Activated B cell treated with CpG ODN at 0.5 μM for 24 hours (primary cell): ENCODE measurements at regions not wholly inside any gene's neighbourhood (a gene's known extent, or its start where the extent isn't known, plus 50 kb on each side); places are given as distances from the start of the nearest gene placed in this dataset.

Source experiments
- ATAC-seq: fragments of 200-7000 bp; cut with Tn5 transposase; one replicate; pipeline ENCODE4 v1.10.0; 2021; ENCODE audit warnings: low read depth, mild to moderate bottlenecking, moderate library complexity
- CTCF ChIA-PET: fragments of 350-600 bp; sonication (Branson Sonifier 250); formaldehyde crosslinking; loops from one replicate; lab custom pipeline; 2021; ENCODE audit warnings: antibody characterized with exemption; lab: Charles Lee
- POLR2A ChIA-PET: fragments of 350-600 bp; sonication (Branson Sonifier 250); formaldehyde crosslinking; loops from one replicate; lab custom pipeline; 2021; ENCODE audit warnings: antibody characterized with exemption; lab: Charles Lee
- DNase-seq: peaks from one replicate; pipeline ENCODE4 v3.0.0; 2022
- H3K27ac Mint-ChIP-seq: one replicate; pipeline ENCODE4 v1.8.0; 2020; ENCODE audit warnings: mixed read lengths
- H3K27me3 Mint-ChIP-seq: one replicate; pipeline ENCODE4 v1.8.0; 2021; ENCODE audit warnings: mixed read lengths
- H3K36me3 Mint-ChIP-seq: one replicate; pipeline ENCODE4 v1.8.0; 2021; ENCODE audit warnings: low read depth, mixed read lengths
- H3K4me1 Mint-ChIP-seq: one replicate; pipeline ENCODE4 v1.8.0; 2021; ENCODE audit warnings: mixed read lengths
- H3K4me3 Mint-ChIP-seq: one replicate; pipeline ENCODE4 v1.8.0; 2020; ENCODE audit warnings: mild to moderate bottlenecking, mixed read lengths
- H3K9me3 Mint-ChIP-seq: one replicate; pipeline ENCODE4 v1.8.0; 2020; ENCODE audit warnings: mixed read lengths
- CTCF ChIP-seq: fragments of 200-600 bp; IDR thresholded peaks from one replicate; pipeline ENCODE4 v1.8.0; 2022; ENCODE audit warnings: antibody characterized with exemption, mild to moderate bottlenecking
- intact Hi-C: fragments of 100-400 bp; cut with micrococcal nuclease; formaldehyde crosslinking; loops from one replicate; pipeline ENCODE4 v1.15.1; 2024

GRCh38 chr15:39313881-39314280, 267.0 kb upstream of the THBS1 start:
- Mint-ChIP-seq H3K27ac (no peak overlapping the region), H3K9me3 (no peaks in the 10 kb centered on the region), H3K36me3 (no peaks in the 10 kb centered on the region), H3K27me3 (no peaks in the 10 kb centered on the region), H3K4me1 (no peaks in the 10 kb centered on the region), H3K4me3 (no peak overlapping the region)
- TF ChIP-seq CTCF: no peak
- DNase-seq (no peak), ATAC-seq (no peak)
- ChIA-PET POLR2A (no interaction called here), CTCF (no interaction called here)
- intact Hi-C loops: no loop called here

GRCh38 chr15:39315206-39315850, 265.6 kb upstream of the THBS1 start:
- intact Hi-C loops: no loop called here
- Mint-ChIP-seq H3K4me1 (no peaks in the 10 kb centered on the region), H3K36me3 (no peaks in the 10 kb centered on the region), H3K27me3 (no peaks in the 10 kb centered on the region), H3K27ac (no peak overlapping the region), H3K4me3 (no peak overlapping the region), H3K9me3 (peaks cover 3% of the 10 kb centered on the region)
- CTCF ChIA-PET: no interaction called here
- no peak for TF ChIP-seq CTCF
- DNase-seq: no peak
- POLR2A ChIA-PET: no interaction called here
- no peak for ATAC-seq

- CTCF ChIA-PET: no interaction called here
- no peak overlapping the region for H3K4me3 Mint-ChIP-seq
These were observed 263.7 kb upstream of the THBS1 start for GRCh38 chr15:39317225-39317624.

GRCh38 chr15:39318231-39318630, 262.6 kb upstream of the THBS1 start:
- no peaks in the 10 kb centered on the region for H3K4me1 Mint-ChIP-seq
- no peak overlapping the region for H3K27ac Mint-ChIP-seq
- H3K27me3 Mint-ChIP-seq: no peaks in the 10 kb centered on the region
- H3K9me3 Mint-ChIP-seq: peaks cover 10% of the 10 kb centered on the region
- ChIA-PET CTCF (no interaction called here), POLR2A (no interaction called here)
- H3K4me3 Mint-ChIP-seq: no peak overlapping the region
- no peak for ATAC-seq
- no peak for DNase-seq
- intact Hi-C loops: no loop called here
- no peak for TF ChIP-seq CTCF
- no peaks in the 10 kb centered on the region for H3K36me3 Mint-ChIP-seq

More at GRCh38 chr15:39317225-39317624, 263.7 kb upstream of the THBS1 start:
- no peaks in the 10 kb centered on the region for H3K27me3 Mint-ChIP-seq
- no peak for ATAC-seq
- TF ChIP-seq CTCF: no peak
- intact Hi-C loops: no loop called here
- no peaks in the 10 kb centered on the region for H3K36me3 Mint-ChIP-seq
- POLR2A ChIA-PET: no interaction called here
- no peak overlapping the region for H3K27ac Mint-ChIP-seq
- no peak for DNase-seq
- H3K9me3 Mint-ChIP-seq: peaks cover 10% of the 10 kb centered on the region
- H3K4me1 Mint-ChIP-seq: no peaks in the 10 kb centered on the region

- Mint-ChIP-seq H3K9me3 (peaks cover 10% of the 10 kb centered on the region), H3K4me1 (no peaks in the 10 kb centered on the region), H3K27me3 (no peaks in the 10 kb centered on the region), H3K4me3 (no peak overlapping the region), H3K36me3 (no peaks in the 10 kb centered on the region), H3K27ac (no peak overlapping the region)
- TF ChIP-seq CTCF: no peak
- no peak for DNase-seq
- ChIA-PET CTCF (no interaction called here), POLR2A (no interaction called here)
- no peak for ATAC-seq
- intact Hi-C loops: no loop called here
These were observed 260.5 kb upstream of the THBS1 start for GRCh38 chr15:39320355-39320754.
